ENCODE measurements at regions not wholly inside any gene's neighbourhood (a gene's known extent, or its start where the extent isn't known, plus 50 kb on each side); places are given as distances from the start of the nearest gene placed in this dataset.
"Not testable (repeated sequence)": the region's sequence is repeated elsewhere in the genome, so short reads cannot be mapped to it uniquely, and the experiment has no call there.

- H3F3A ChIP-seq (ENCODE audit: insufficient read depth): no peaks in the 10 kb centered on the region
- H3K27ac ChIP-seq: no peak overlapping the region
- H3K4me3 ChIP-seq: no peak overlapping the region
- 84 to 97% methylated on average over 3 of the region's 3 CpGs for WGBS, 2 experiments (ENCODE audit: low coverage in 1 of 2, low lambda C conversion rate in 2 of 2, missing lambda C conversion rate in 2 of 2)
- H3K9me2 ChIP-seq (ENCODE audit: insufficient read depth): no peaks in the 10 kb centered on the region
- in situ Hi-C loops (cut with MboI): no loop called here
- H2AFZ ChIP-seq: no peak overlapping the region; the same call in 1 of the 2 replicates
- H3K79me2 ChIP-seq (ENCODE audit: insufficient read depth): no peaks in the 10 kb centered on the region
- DNase-seq: no peak
- no peak for TF ChIP-seq EZH2phosphoT487 (IDR thresholded peaks at IDR 0.05; ENCODE audit: insufficient read depth, low read depth)
- TF ChIP-seq EZH2 (IDR thresholded peaks at IDR 0.05; ENCODE audit: insufficient read depth, poor library complexity, severe bottlenecking): no peak
- H3K4me1 ChIP-seq (ENCODE audit: insufficient read depth): peaks cover 8% of the 10 kb centered on the region
- no peaks in the 10 kb centered on the region for H3K36me3 ChIP-seq (ENCODE audit: low read depth)
- no peaks in the 10 kb centered on the region for H4K20me1 ChIP-seq (ENCODE audit: insufficient read depth)
- no peak overlapping the region for H3K9ac ChIP-seq
- peak overlapping the region; percentile 1 for H3K4me2 ChIP-seq (ENCODE audit: unreplicated experiment)
- no peaks in the 10 kb centered on the region for H3K9me3 ChIP-seq (ENCODE audit: low read depth)
- no peaks in the 10 kb centered on the region for H3K27me3 ChIP-seq (replicated peaks; ENCODE audit: insufficient read depth)
These were observed 159.1 kb upstream of the NANOGP8 start for GRCh38 chr15:35244227-35244626.

- Histone ChIP-seq H3F3A (ENCODE audit: insufficient read depth) (no peaks in the 10 kb centered on the region), H3K27me3 (replicated peaks; ENCODE audit: insufficient read depth) (no peaks in the 10 kb centered on the region), H4K20me1 (ENCODE audit: insufficient read depth) (no peaks in the 10 kb centered on the region), H3K36me3 (ENCODE audit: low read depth) (no peaks in the 10 kb centered on the region), H3K4me1 (ENCODE audit: insufficient read depth) (peaks cover 8% of the 10 kb centered on the region), H3K9me2 (ENCODE audit: insufficient read depth) (no peaks in the 10 kb centered on the region), H2AFZ (no peak overlapping the region), H3K4me2 (ENCODE audit: unreplicated experiment) (peak overlapping the region; percentile 1), H3K9me3 (ENCODE audit: low read depth) (no peaks in the 10 kb centered on the region), H3K4me3 (no peak overlapping the region), H3K27ac (no peak overlapping the region), H3K9ac (no peak overlapping the region), H3K79me2 (ENCODE audit: insufficient read depth) (no peaks in the 10 kb centered on the region)
- 94 to 99% methylated on average over 3 of the region's 3 CpGs for WGBS, 2 experiments (ENCODE audit: low coverage in 1 of 2, low lambda C conversion rate in 2 of 2, missing lambda C conversion rate in 2 of 2)
- in situ Hi-C loops (cut with MboI): no loop called here
- no peak for TF ChIP-seq EZH2 (IDR thresholded peaks at IDR 0.05; ENCODE audit: insufficient read depth, poor library complexity, severe bottlenecking)
- no peak for TF ChIP-seq EZH2phosphoT487 (IDR thresholded peaks at IDR 0.05; ENCODE audit: insufficient read depth, low read depth)
- DNase-seq: peak; percentile 22
These were observed 158.7 kb upstream of the NANOGP8 start for GRCh38 chr15:35243758-35244157.

- in situ Hi-C loops (cut with MboI); H3K9me3 ChIP-seq (ENCODE audit: low read depth); H3K4me2 ChIP-seq (ENCODE audit: unreplicated experiment); H4K20me1 ChIP-seq (ENCODE audit: insufficient read depth); H3K36me3 ChIP-seq (ENCODE audit: low read depth); H3K4me3 ChIP-seq; H3K9me2 ChIP-seq (ENCODE audit: insufficient read depth); H3K9ac ChIP-seq; H3K79me2 ChIP-seq (ENCODE audit: insufficient read depth); H3F3A ChIP-seq (ENCODE audit: insufficient read depth); H3K27me3 ChIP-seq (replicated peaks; ENCODE audit: insufficient read depth); DNase-seq; H3K4me1 ChIP-seq (ENCODE audit: insufficient read depth); H2AFZ ChIP-seq; H3K27ac ChIP-seq: not testable (repeated sequence)
- 69 to 81% methylated on average over 6 of the region's 6 CpGs for WGBS, 2 experiments (ENCODE audit: low coverage in 1 of 2, low lambda C conversion rate in 2 of 2, missing lambda C conversion rate in 2 of 2)
These were observed 154.6 kb upstream of the NANOGP8 start for GRCh38 chr15:35239693-35240092.

GRCh38 chr15:35238448-35238847 lies 153.4 kb upstream of the NANOGP8 start:
- H3K79me2 ChIP-seq (ENCODE audit: insufficient read depth); H3K27me3 ChIP-seq (replicated peaks; ENCODE audit: insufficient read depth); H3K4me1 ChIP-seq (ENCODE audit: insufficient read depth); in situ Hi-C loops (cut with MboI); H3F3A ChIP-seq (ENCODE audit: insufficient read depth); H4K20me1 ChIP-seq (ENCODE audit: insufficient read depth); H3K4me2 ChIP-seq (ENCODE audit: unreplicated experiment); H2AFZ ChIP-seq; H3K9ac ChIP-seq; H3K9me3 ChIP-seq (ENCODE audit: low read depth); DNase-seq; H3K27ac ChIP-seq; H3K9me2 ChIP-seq (ENCODE audit: insufficient read depth); H3K4me3 ChIP-seq; H3K36me3 ChIP-seq (ENCODE audit: low read depth): not testable (repeated sequence)
- WGBS, 2 experiments (ENCODE audit: low coverage in 1 of 2, low lambda C conversion rate in 2 of 2, missing lambda C conversion rate in 2 of 2): 89 to 90% methylated on average over 3 of the region's 3 CpGs

- Histone ChIP-seq H3K27ac (no peak overlapping the region), H3K79me2 (ENCODE audit: insufficient read depth) (no peaks in the 10 kb centered on the region), H4K20me1 (ENCODE audit: insufficient read depth) (no peaks in the 10 kb centered on the region), H3F3A (ENCODE audit: insufficient read depth) (no peaks in the 10 kb centered on the region), H3K4me1 (ENCODE audit: insufficient read depth) (no peaks in the 10 kb centered on the region), H3K4me3 (no peak overlapping the region), H2AFZ (no peak overlapping the region), H3K4me2 (ENCODE audit: unreplicated experiment) (no peak overlapping the region), H3K9me2 (ENCODE audit: insufficient read depth) (no peaks in the 10 kb centered on the region), H3K9me3 (ENCODE audit: low read depth) (no peaks in the 10 kb centered on the region), H3K36me3 (ENCODE audit: low read depth) (no peaks in the 10 kb centered on the region), H3K9ac (no peak overlapping the region), H3K27me3 (replicated peaks; ENCODE audit: insufficient read depth) (no peaks in the 10 kb centered on the region)
- no peak for DNase-seq
- no peak for TF ChIP-seq EZH2phosphoT487 (IDR thresholded peaks at IDR 0.05; ENCODE audit: insufficient read depth, low read depth)
- no peak for TF ChIP-seq EZH2 (IDR thresholded peaks at IDR 0.05; ENCODE audit: insufficient read depth, poor library complexity, severe bottlenecking)
- in situ Hi-C loops (cut with MboI): no loop called here
- 50 to 53% methylated on average over 3 of the region's 3 CpGs for WGBS, 2 experiments (ENCODE audit: low coverage in 1 of 2, low lambda C conversion rate in 2 of 2, missing lambda C conversion rate in 2 of 2)
These were observed 144.0 kb upstream of the NANOGP8 start for GRCh38 chr15:35229085-35229484.

Data from GM23248 (cell line).